C4-2B (cell line): ENCODE measurements at regions not wholly inside any gene's neighbourhood (a gene's known extent, or its start where the extent isn't known, plus 50 kb on each side); places are given as distances from the start of the nearest gene placed in this dataset.

Experiments used
- ZFX ChIP-seq: fragments of 450-650 bp; IDR thresholded peaks from 2 replicates; pipeline ENCODE4 v1.6.1; 2017
- TF ChIP-seq, protein P1 (sequence below): fragments of 450-650 bp; conservative IDR thresholded peaks from 2 replicates; pipeline ENCODE4 v1.5.1; 2017; ENCODE audit warnings: mild to moderate bottlenecking

- TF ChIP-seq, protein P1, sequence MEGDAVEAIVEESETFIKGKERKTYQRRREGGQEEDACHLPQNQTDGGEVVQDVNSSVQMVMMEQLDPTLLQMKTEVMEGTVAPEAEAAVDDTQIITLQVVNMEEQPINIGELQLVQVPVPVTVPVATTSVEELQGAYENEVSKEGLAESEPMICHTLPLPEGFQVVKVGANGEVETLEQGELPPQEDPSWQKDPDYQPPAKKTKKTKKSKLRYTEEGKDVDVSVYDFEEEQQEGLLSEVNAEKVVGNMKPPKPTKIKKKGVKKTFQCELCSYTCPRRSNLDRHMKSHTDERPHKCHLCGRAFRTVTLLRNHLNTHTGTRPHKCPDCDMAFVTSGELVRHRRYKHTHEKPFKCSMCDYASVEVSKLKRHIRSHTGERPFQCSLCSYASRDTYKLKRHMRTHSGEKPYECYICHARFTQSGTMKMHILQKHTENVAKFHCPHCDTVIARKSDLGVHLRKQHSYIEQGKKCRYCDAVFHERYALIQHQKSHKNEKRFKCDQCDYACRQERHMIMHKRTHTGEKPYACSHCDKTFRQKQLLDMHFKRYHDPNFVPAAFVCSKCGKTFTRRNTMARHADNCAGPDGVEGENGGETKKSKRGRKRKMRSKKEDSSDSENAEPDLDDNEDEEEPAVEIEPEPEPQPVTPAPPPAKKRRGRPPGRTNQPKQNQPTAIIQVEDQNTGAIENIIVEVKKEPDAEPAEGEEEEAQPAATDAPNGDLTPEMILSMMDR = no peak
- TF ChIP-seq ZFX = no peak
Observed at GRCh38 chr21:35587841-35588380, 472.4 kb downstream of the SETD4 start.
